ENCODE measurements at regions not wholly inside any gene's neighbourhood (a gene's known extent, or its start where the extent isn't known, plus 50 kb on each side); places are given as distances from the start of the nearest gene placed in this dataset.

DNA sequence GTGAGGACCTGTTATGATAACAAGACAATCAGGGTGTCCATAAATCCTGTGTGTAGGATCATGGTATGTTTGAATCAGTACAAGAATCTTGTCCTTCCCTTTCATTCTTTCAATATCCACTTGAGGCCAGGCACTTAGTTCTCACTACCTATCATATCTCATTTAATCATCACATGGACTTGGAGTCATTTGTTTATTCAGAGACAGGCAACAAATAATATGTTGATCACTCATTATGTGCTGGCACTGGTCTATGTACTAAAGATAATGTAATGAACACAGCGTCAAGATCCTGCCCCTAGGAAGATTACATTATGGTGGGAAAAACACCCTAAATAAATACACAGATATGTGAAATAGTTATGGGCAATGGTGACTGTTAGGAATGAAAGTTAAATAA, 342.6 kb downstream of the LPIN1 start:
- TF ChIP-seq, protein P1, sequence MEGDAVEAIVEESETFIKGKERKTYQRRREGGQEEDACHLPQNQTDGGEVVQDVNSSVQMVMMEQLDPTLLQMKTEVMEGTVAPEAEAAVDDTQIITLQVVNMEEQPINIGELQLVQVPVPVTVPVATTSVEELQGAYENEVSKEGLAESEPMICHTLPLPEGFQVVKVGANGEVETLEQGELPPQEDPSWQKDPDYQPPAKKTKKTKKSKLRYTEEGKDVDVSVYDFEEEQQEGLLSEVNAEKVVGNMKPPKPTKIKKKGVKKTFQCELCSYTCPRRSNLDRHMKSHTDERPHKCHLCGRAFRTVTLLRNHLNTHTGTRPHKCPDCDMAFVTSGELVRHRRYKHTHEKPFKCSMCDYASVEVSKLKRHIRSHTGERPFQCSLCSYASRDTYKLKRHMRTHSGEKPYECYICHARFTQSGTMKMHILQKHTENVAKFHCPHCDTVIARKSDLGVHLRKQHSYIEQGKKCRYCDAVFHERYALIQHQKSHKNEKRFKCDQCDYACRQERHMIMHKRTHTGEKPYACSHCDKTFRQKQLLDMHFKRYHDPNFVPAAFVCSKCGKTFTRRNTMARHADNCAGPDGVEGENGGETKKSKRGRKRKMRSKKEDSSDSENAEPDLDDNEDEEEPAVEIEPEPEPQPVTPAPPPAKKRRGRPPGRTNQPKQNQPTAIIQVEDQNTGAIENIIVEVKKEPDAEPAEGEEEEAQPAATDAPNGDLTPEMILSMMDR (IDR thresholded peaks at IDR 0.05; ENCODE audit: low read depth, low read length) = no peak
- TF ChIP-seq EZH2phosphoT487 (IDR thresholded peaks at IDR 0.05; ENCODE audit: low read depth) = no peak
